ENCODE measurements at regions not wholly inside any gene's neighbourhood (a gene's known extent, or its start where the extent isn't known, plus 50 kb on each side); places are given as distances from the start of the nearest gene placed in this dataset.

GRCh38 chr9:115226152-115226551 is 108.2 kb upstream of the TNC start:
- Mint-ChIP-seq H3K27ac (no peak overlapping the region), H3K4me1 (peaks cover 0 to 3% of the 10 kb centered on the region in 2 experiments; a peak in 1 of 4 replicates), H3K4me3 (no peak overlapping the region), H3K9me3 (no peaks in the 10 kb centered on the region), H3K27me3 (ENCODE audit: low read depth) (peaks cover 3% of the 10 kb centered on the region), H3K36me3 (ENCODE audit: insufficient read depth in 1 of 3, low read depth in 3 of 3) (no peaks in the 10 kb centered on the region)
- H4K20me1 ChIP-seq (ENCODE audit: control insufficient read depth, insufficient read depth, insufficient read length): no peaks in the 10 kb centered on the region
- H2BK5ac ChIP-seq (ENCODE audit: insufficient read length, low read length): no peak overlapping the region
- DNase-seq: no peak
- no peaks in the 10 kb centered on the region for H3K4me1 ChIP-seq (ENCODE audit: insufficient read depth, low read length)
- H2AFZ ChIP-seq (ENCODE audit: low read length): no peak overlapping the region
- no peak overlapping the region for H3K4me2 ChIP-seq (ENCODE audit: insufficient read depth, insufficient read length, low read length)
- no peak overlapping the region for H2BK12ac ChIP-seq (ENCODE audit: insufficient read length, low read depth, low read length)
- H4K8ac ChIP-seq (replicated peaks; ENCODE audit: insufficient read length, low read depth, low read length): no peak overlapping the region
- H3K23ac ChIP-seq (ENCODE audit: insufficient read length, low read depth, low read length): no peak overlapping the region
- no peak overlapping the region for H2BK20ac ChIP-seq (ENCODE audit: low read depth, low read length, poor library complexity, severe bottlenecking)
- H3K14ac ChIP-seq (ENCODE audit: insufficient read depth, low read length): no peak overlapping the region
- no peak overlapping the region for H4K91ac ChIP-seq (ENCODE audit: insufficient read length, low read depth, low read length)
- TF ChIP-seq CTCF (conservative IDR thresholded peaks at IDR 0.05): peak; percentile 51
- no peak overlapping the region for H3K18ac ChIP-seq (ENCODE audit: insufficient read length, low read depth, low read length)
- H3K27me3 ChIP-seq (ENCODE audit: insufficient read depth, low read length): no peaks in the 10 kb centered on the region
- H3K23me2 ChIP-seq (ENCODE audit: insufficient read length, low read depth, low read length, poor library complexity, severe bottlenecking): no peaks in the 10 kb centered on the region
- no peak overlapping the region for H3K9ac ChIP-seq (ENCODE audit: extremely low read depth, insufficient read length, low read length)
- no peak overlapping the region for H2BK15ac ChIP-seq (ENCODE audit: low read depth, low read length)
- no peak overlapping the region for H3K4ac ChIP-seq (ENCODE audit: low read depth, low read length)
- H3K56ac ChIP-seq (ENCODE audit: insufficient read length, low read depth, low read length): no peak overlapping the region
- H3K79me1 ChIP-seq (ENCODE audit: insufficient read depth, low read depth, low read length, poor library complexity, severe bottlenecking): no peaks in the 10 kb centered on the region
- no peak overlapping the region for H3T11ph ChIP-seq (ENCODE audit: low read length)
- H3K27ac ChIP-seq (ENCODE audit: insufficient read length, low read depth, low read length): no peak overlapping the region
- WGBS (ENCODE audit: extremely low coverage, insufficient read length, low lambda C conversion rate): 100% methylated on average over 1 of the region's 3 CpGs
- no peaks in the 10 kb centered on the region for H3K79me2 ChIP-seq (ENCODE audit: insufficient read depth, low read length)
- no peaks in the 10 kb centered on the region for H3K9me3 ChIP-seq (ENCODE audit: control insufficient read depth, low read depth, low read length)
- no peak overlapping the region for H4K5ac ChIP-seq (ENCODE audit: insufficient read length, low read depth, low read length)
- H2AK5ac ChIP-seq (ENCODE audit: insufficient read length, low read length): no peak overlapping the region
- no peak overlapping the region for H2BK120ac ChIP-seq (ENCODE audit: low read depth, low read length, poor library complexity, severe bottlenecking)
